LNCAP (cell line): ENCODE measurements at regions not wholly inside any gene's neighbourhood (a gene's known extent, or its start where the extent isn't known, plus 50 kb on each side); places are given as distances from the start of the nearest gene placed in this dataset.

Source experiments
- TF ChIP-seq, protein P1 (sequence below): fragments of 450-650 bp; IDR thresholded peaks from 2 replicates; pipeline ENCODE4 v1.5.1; 2017; ENCODE audit warnings: mild to moderate bottlenecking

DNA sequence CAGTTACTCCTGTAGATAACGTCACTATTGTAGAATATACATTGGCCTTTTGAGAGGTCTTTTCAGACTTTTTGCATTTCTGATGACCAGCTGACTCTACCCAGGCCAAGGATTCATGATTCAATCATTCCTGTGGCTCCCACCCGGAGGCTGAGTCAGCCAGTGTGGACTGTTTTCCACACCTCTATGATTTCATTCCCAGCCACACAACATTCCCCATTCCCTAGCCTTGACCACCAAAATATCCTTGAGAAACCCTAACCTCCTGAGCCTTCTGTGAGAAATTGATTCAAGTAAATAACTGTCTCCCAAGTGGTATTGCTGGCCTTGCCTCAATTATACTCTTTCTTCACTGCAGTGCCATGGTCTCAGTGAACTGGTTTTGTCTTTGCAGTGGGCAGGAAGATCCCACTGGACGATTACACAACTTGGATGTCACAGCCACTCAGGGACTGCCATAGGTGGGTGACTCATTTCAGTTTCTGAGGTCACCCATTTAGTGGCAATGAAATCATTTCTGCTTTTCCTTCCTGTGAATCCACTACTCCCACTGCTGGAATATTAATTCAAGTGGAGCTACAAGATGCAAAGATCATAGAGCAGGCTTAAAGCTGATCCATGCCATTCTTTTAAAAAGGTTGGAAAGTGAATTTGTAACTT, 518.6 kb upstream of the ZP4 start:
- TF ChIP-seq, protein P1, sequence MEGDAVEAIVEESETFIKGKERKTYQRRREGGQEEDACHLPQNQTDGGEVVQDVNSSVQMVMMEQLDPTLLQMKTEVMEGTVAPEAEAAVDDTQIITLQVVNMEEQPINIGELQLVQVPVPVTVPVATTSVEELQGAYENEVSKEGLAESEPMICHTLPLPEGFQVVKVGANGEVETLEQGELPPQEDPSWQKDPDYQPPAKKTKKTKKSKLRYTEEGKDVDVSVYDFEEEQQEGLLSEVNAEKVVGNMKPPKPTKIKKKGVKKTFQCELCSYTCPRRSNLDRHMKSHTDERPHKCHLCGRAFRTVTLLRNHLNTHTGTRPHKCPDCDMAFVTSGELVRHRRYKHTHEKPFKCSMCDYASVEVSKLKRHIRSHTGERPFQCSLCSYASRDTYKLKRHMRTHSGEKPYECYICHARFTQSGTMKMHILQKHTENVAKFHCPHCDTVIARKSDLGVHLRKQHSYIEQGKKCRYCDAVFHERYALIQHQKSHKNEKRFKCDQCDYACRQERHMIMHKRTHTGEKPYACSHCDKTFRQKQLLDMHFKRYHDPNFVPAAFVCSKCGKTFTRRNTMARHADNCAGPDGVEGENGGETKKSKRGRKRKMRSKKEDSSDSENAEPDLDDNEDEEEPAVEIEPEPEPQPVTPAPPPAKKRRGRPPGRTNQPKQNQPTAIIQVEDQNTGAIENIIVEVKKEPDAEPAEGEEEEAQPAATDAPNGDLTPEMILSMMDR: no peak

DNA sequence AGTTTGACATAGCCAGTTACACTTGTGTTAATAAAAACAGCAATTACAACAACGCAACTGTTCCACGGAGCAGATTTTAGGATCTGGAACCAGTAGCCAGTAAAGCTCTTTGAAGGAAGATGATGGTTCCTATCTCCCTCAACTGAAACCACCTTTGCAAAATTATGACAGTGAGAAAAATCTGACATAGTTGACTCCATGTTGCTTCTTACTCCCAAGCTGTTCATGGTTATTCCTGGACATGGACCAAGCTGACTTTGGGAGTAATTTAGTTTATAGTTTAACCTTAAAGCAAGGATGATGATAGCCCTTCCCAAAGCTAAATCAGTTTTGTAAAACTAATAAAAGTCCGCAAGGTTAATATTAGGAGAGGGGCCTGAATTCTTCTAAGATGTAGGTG, 518.0 kb upstream of the ZP4 start:
- TF ChIP-seq, protein P1: no peak

GRCh38 chr1:238406098-238406860, 515.6 kb upstream of the ZP4 start:
- TF ChIP-seq, protein P1: no peak

DNA sequence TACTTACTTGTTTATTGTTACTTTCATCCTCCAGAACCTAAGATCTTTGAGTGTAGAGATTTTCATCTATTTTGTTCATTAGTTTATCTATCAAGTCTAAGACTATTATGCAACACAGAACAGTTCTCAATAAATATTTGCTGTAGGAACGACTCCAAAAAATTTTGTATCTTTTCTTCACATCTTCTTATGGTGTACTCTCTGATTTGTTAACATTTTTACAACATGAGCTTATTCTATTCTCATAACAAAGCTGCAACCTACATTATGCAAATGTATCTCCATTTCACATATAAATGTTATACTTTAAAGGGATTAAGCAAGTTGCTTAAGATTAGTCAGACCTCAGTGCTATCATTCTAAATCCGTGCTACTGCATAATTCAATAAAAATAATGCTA, 514.2 kb upstream of the ZP4 start:
- TF ChIP-seq, protein P1: no peak

GRCh38 chr1:238404481-238404880, 513.8 kb upstream of the ZP4 start:
- TF ChIP-seq, protein P1: no peak

DNA sequence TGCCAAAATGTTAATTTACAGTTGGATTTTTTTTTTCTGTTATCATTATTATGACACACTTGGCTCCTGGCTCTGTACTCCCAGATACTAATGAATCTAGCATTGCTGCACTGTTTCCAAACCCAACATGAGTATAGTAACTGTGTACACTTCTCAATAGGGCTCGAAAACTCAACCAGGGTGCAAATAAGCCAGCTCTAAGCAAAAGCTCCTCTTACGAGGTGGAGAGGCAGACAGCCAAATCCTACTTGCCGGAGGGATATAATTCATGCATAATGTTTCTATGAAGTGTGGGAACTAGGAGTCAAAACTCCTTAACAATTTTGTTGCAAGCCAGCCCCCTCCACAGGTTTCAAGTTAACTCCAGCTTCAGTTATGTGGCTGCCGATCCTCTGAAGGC, 510.4 kb upstream of the ZP4 start:
- TF ChIP-seq, protein P1: no peak

DNA sequence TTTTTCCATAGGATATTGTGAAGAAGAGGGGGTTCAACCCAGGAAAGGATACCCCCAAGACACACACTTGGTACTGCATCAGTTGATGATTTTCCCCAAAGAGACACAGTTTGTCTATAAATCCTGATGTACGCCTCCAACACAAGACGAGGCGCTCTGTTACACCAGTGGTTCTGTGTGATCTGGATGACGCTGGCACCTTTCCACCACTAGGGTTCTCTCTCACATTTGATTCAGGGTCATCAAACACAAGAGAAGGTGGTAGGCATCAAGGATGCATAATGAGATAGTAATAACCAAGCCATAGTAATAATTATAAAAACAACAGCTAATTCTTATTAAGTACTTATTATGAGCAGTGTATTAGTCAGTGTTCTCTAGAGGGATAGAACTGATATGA, 508.8 kb upstream of the ZP4 start:
- TF ChIP-seq, protein P1: no peak
